ENCODE measurements at regions not wholly inside any gene's neighbourhood (a gene's known extent, or its start where the extent isn't known, plus 50 kb on each side); places are given as distances from the start of the nearest gene placed in this dataset.

- TF ChIP-seq CTCF (IDR thresholded peaks at IDR 0.05) (no peak), POLR2A (IDR thresholded peaks at IDR 0.05) (no peak)
Measured at GRCh38 chr1:199282751-199283305, 644.0 kb downstream of the PTPRC start.
